Psoas muscle (tissue), 7 donors: ENCODE measurements at regions not wholly inside any gene's neighbourhood (a gene's known extent, or its start where the extent isn't known, plus 50 kb on each side); places are given as distances from the start of the nearest gene placed in this dataset.
"Not testable (repeated sequence)": the region's sequence is repeated elsewhere in the genome, so short reads cannot be mapped to it uniquely, and the experiment has no call there.

Experiments used
- ATAC-seq, 4 donors: fragments of 200-7000 bp; cut with Tn5 transposase; one replicate each; pipeline ENCODE4 v1.9.1; 2020; ENCODE audit warnings: moderate library complexity in 3 of 4, mild to moderate bottlenecking in 2 of 4
- DNase-seq, 2 donors: peaks; one replicate each; pipeline ENCODE4 v3.0.0-alpha.2; 2020
- H3K27ac ChIP-seq: fragments of 200-600 bp; one replicate; pipeline ENCODE4 v1.8.0; 2022
- H3K27me3 ChIP-seq, 3 donors: fragments of 200-600 bp in 1 of 3; one replicate each; pipeline versions ENCODE4 v1.6.1 to v1.8.0; 2013 to 2022; ENCODE audit warnings: low read length in 2 of 3, mild to moderate bottlenecking in 2 of 3, moderate library complexity in 1 of 3; ENCODE audit not compliant: insufficient read depth in 3 of 3
- H3K36me3 ChIP-seq, 2 donors: fragments of 200-600 bp in 1 of 2; one replicate each; pipeline versions ENCODE4 v1.6.1 to v1.8.0; 2013 to 2022; ENCODE audit warnings: low read depth in 1 of 2, mild to moderate bottlenecking in 1 of 2, moderate library complexity in 1 of 2; ENCODE audit not compliant: insufficient read depth in 1 of 2
- H3K4me1 ChIP-seq: fragments of 200-600 bp; one replicate; pipeline ENCODE4 v1.8.0; 2022
- H3K4me3 ChIP-seq: fragments of 200-600 bp; one replicate; pipeline ENCODE4 v1.8.0; 2022; ENCODE audit warnings: mild to moderate bottlenecking
- H3K9me3 ChIP-seq: fragments of 200-600 bp; one replicate; pipeline ENCODE4 v1.8.0; 2022
- WGBS, 3 donors: extraction: QIAGEN DNeasy Blood & Tissue Kit; methylation state at CpG; one replicate each; pipeline versions ENCODE4 v1.1.6 to v1.1.7; 2013; 5-methylcytosine and 5-hydroxymethylcytosine counted together
- intact Hi-C, 2 donors: fragments of 100-400 bp; cut with DNase I; formaldehyde crosslinking; loops; one replicate each; pipeline versions ENCODE4 v1.11.0 to v1.14.2; 2022
- TF ChIP-seq, protein P1 (sequence below): fragments of 200-600 bp; IDR thresholded peaks from one replicate; pipeline ENCODE4 v1.8.0; 2022; ENCODE audit warnings: antibody characterized with exemption
- donor health status: healthy with polysubstance abuse.
- donor health status: DM: no; HTN: no; CAD: no; lungs with moderate emphysema.
- donor health status: Bipolar disorder and iron deficiency.
- donor health status: healthy.
- donor health status: DM: yes; HTN: yes; CAD: no.
- donor health status: DM: no; HTN: no; CAD: no.
- donor health status: DM: yes; HTN: yes; CAD: no.

- Histone ChIP-seq H3K36me3 (no peaks in the 10 kb centered on the region), H3K4me1 (no peaks in the 10 kb centered on the region), H3K27ac (no peak overlapping the region), H3K27me3 (no peaks in the 10 kb centered on the region), H3K4me3 (no peak overlapping the region), H3K9me3 (no peaks in the 10 kb centered on the region)
- DNase-seq: no peak
- WGBS, 3 donors: 67 to 76% (median 69%) methylated on average over 3 of the region's 3 CpGs
- intact Hi-C loops: no loop called here
- TF ChIP-seq, protein P1, sequence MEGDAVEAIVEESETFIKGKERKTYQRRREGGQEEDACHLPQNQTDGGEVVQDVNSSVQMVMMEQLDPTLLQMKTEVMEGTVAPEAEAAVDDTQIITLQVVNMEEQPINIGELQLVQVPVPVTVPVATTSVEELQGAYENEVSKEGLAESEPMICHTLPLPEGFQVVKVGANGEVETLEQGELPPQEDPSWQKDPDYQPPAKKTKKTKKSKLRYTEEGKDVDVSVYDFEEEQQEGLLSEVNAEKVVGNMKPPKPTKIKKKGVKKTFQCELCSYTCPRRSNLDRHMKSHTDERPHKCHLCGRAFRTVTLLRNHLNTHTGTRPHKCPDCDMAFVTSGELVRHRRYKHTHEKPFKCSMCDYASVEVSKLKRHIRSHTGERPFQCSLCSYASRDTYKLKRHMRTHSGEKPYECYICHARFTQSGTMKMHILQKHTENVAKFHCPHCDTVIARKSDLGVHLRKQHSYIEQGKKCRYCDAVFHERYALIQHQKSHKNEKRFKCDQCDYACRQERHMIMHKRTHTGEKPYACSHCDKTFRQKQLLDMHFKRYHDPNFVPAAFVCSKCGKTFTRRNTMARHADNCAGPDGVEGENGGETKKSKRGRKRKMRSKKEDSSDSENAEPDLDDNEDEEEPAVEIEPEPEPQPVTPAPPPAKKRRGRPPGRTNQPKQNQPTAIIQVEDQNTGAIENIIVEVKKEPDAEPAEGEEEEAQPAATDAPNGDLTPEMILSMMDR: no peak
- no peak for ATAC-seq
Observed at GRCh38 chr5:28398185-28398584, 1359.8 kb upstream of the CDH9 start.

- no peaks in the 10 kb centered on the region for H3K36me3 ChIP-seq
- TF ChIP-seq, protein P1: no peak
Observed at GRCh38 chr5:28397502-28397941, 1359.1 kb upstream of the CDH9 start.

GRCh38 chr5:28391277-28391676, 1352.9 kb upstream of the CDH9 start:
- intact Hi-C loops: no loop called here
- no peaks in the 10 kb centered on the region for H3K4me1 ChIP-seq
- no peak for DNase-seq
- no peak overlapping the region for H3K4me3 ChIP-seq
- H3K27me3 ChIP-seq: no peaks in the 10 kb centered on the region
- ATAC-seq: no peak
- H3K9me3 ChIP-seq: no peaks in the 10 kb centered on the region
- 36 to 63% (median 46%) methylated on average over 1 of the region's 1 CpG for WGBS, 3 donors
- TF ChIP-seq, protein P1: no peak
- no peak overlapping the region for H3K27ac ChIP-seq
- H3K36me3 ChIP-seq: no peaks in the 10 kb centered on the region

More at GRCh38 chr5:28397502-28397941, 1359.1 kb upstream of the CDH9 start:
- intact Hi-C loops: no loop called here
- DNase-seq (no peak), ATAC-seq (no peak)
- Histone ChIP-seq H3K27me3 (no peaks in the 10 kb centered on the region), H3K4me3 (no peak overlapping the region), H3K27ac (no peak overlapping the region), H3K4me1 (no peaks in the 10 kb centered on the region), H3K9me3 (no peaks in the 10 kb centered on the region)
- WGBS, 3 donors: 29 to 41% (median 33%) methylated on average over 4 of the region's 4 CpGs

- intact Hi-C loops: no loop called here
Observed at GRCh38 chr5:28390341-28390740, 1352.0 kb upstream of the CDH9 start.

DNA sequence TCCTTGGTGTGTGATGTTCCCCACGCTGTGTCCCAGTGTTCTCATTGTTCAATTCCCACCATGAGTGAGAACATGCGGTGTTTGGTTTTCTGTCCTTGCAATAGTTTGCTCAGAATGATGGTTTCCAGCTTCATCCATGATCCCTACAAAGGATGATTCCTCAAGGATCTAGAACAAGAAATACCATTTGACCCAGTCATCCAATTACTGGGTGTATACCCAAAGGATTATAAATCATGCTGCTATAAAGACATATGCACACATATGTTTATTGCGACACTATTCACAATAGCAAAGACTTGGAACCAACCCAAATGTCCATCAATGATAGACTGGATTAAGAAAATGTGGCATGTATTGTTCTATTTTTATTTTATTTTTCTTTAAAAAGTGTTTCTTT, 1351.3 kb upstream of the CDH9 start:
- intact Hi-C loops, H3K9me3 ChIP-seq, H3K27ac ChIP-seq, H3K36me3 ChIP-seq, DNase-seq, H3K27me3 ChIP-seq, H3K4me3 ChIP-seq, H3K4me1 ChIP-seq, ATAC-seq: not testable (repeated sequence)
- 82 to 89% (median 84%) methylated on average over 3 of the region's 3 CpGs for WGBS, 3 donors

More at GRCh38 chr5:28390341-28390740, 1352.0 kb upstream of the CDH9 start:
- no peaks in the 10 kb centered on the region for H3K27me3 ChIP-seq
- no peak overlapping the region for H3K4me3 ChIP-seq
- ATAC-seq (no peak), DNase-seq (no peak)
- no peaks in the 10 kb centered on the region for H3K36me3 ChIP-seq
- TF ChIP-seq, protein P1: no peak
- H3K27ac ChIP-seq: no peak overlapping the region
- 30 to 57% (median 42%) methylated on average over 1 of the region's 1 CpG for WGBS, 3 donors
- no peaks in the 10 kb centered on the region for H3K4me1 ChIP-seq
- no peaks in the 10 kb centered on the region for H3K9me3 ChIP-seq
